ENCODE measurements at regions not wholly inside any gene's neighbourhood (a gene's known extent, or its start where the extent isn't known, plus 50 kb on each side); places are given as distances from the start of the nearest gene placed in this dataset.

GRCh38 chr2:207255565-207256470 is 90.1 kb upstream of the KLF7 start:
- no peak for TF ChIP-seq CTCF (IDR thresholded peaks at IDR 0.05)
- TF ChIP-seq POLR2A (IDR thresholded peaks at IDR 0.05): no peak

Measured in uterus (tissue), 2 donors.